Caco-2 (cell line): ENCODE measurements at regions not wholly inside any gene's neighbourhood (a gene's known extent, or its start where the extent isn't known, plus 50 kb on each side); places are given as distances from the start of the nearest gene placed in this dataset.
"Not testable (repeated sequence)": the region's sequence is repeated elsewhere in the genome, so short reads cannot be mapped to it uniquely, and the experiment has no call there.

Experiments
- BruUV-seq: library from RNA; stranded (reverse); fragments of 400-500 nt; replicated peaks from 2 replicates; lab custom pipeline; 2021; lab: Mats Ljungman, UMichigan
- CTCF ChIA-PET: fragments of 300-600 bp; sonication (Branson Sonifier 250); formaldehyde crosslinking; loops from one replicate; lab custom pipeline; 2022; ENCODE audit warnings: antibody characterized with exemption; lab: Charles Lee
- POLR2A ChIA-PET: fragments of 300-600 bp; sonication (Branson Sonifier 250); formaldehyde crosslinking; loops from one replicate; lab custom pipeline; 2022; ENCODE audit warnings: antibody characterized with exemption; lab: Charles Lee
- DNase-seq, 2 experiments: peaks; one replicate each; pipeline versions ENCODE4 v3.0.0 to v3.0.0-alpha.2; 2020 to 2022
- H3K27me3 ChIP-seq: replicated peaks from 2 replicates; pipeline ENCODE4 v1.6.0; 2011; ENCODE audit warnings: low read length; ENCODE audit not compliant: control insufficient read depth, insufficient read depth
- H3K36me3 ChIP-seq: 2 replicates; pipeline ENCODE4 v1.5.1; 2011; ENCODE audit warnings: low read length; ENCODE audit not compliant: control insufficient read depth, insufficient read depth
- H3K4me1 ChIP-seq: fragments of 250-450 bp; sonication (Bioruptor Pico); 2 replicates; pipeline ENCODE4 v1.5.1; 2020; ENCODE audit warnings: mild to moderate bottlenecking
- H3K4me3 ChIP-seq: 2 replicates; pipeline ENCODE4 v1.5.1; 2011; ENCODE audit warnings: low read depth, mild to moderate bottlenecking, control low read depth, low read length
- H3K9me3 ChIP-seq: fragments of 250-450 bp; sonication (Bioruptor Pico); 2 replicates; pipeline ENCODE4 v1.5.1; 2020; ENCODE audit warnings: mild to moderate bottlenecking, moderate library complexity
- H3K27ac Mint-ChIP-seq: one replicate; pipeline ENCODE4 v1.8.0; 2022; ENCODE audit warnings: mixed read lengths; ENCODE audit not compliant: unreplicated experiment
- H3K27me3 Mint-ChIP-seq: one replicate; pipeline ENCODE4 v1.8.0; 2022; ENCODE audit warnings: mixed read lengths; ENCODE audit not compliant: insufficient read depth, unreplicated experiment
- H3K36me3 Mint-ChIP-seq: one replicate; pipeline ENCODE4 v1.8.0; 2022; ENCODE audit warnings: mild to moderate bottlenecking, mixed read lengths; ENCODE audit not compliant: insufficient read depth, unreplicated experiment
- H3K4me1 Mint-ChIP-seq: one replicate; pipeline ENCODE4 v1.8.0; 2022; ENCODE audit warnings: low read depth, mixed read lengths; ENCODE audit not compliant: unreplicated experiment
- H3K4me3 Mint-ChIP-seq: one replicate; pipeline ENCODE4 v1.8.0; 2022; ENCODE audit warnings: mild to moderate bottlenecking, moderate library complexity, mixed read lengths; ENCODE audit not compliant: unreplicated experiment
- H3K9me3 Mint-ChIP-seq: one replicate; pipeline ENCODE4 v1.8.0; 2022; ENCODE audit warnings: mixed read lengths; ENCODE audit not compliant: unreplicated experiment
- CTCF ChIP-seq, 2 experiments: fragments of 200-600 bp in 1 of 2; IDR thresholded peaks; 1 replicate in 1 of 2; 2 replicates in 1 of 2; pipeline versions ENCODE4 v1.5.1 to v1.8.0; 2011 to 2022; ENCODE audit warnings: antibody characterized with exemption in 1 of 2, control low read depth in 1 of 2, inconsistent platforms in 1 of 2, low read depth in 1 of 2, low read length in 1 of 2, mild to moderate bottlenecking in 1 of 2, moderate library complexity in 1 of 2; ENCODE audit not compliant: insufficient read depth in 1 of 2, severe bottlenecking in 1 of 2, unreplicated experiment in 1 of 2
- intact Hi-C: fragments of 100-400 bp; cut with micrococcal nuclease; formaldehyde crosslinking; loops from one replicate; pipeline ENCODE4 v1.10.0; 2022; ENCODE audit not compliant: unreplicated experiment

- no peak for TF ChIP-seq CTCF (IDR thresholded peaks at IDR 0.05; ENCODE audit: insufficient read depth in 1 of 2, low read depth in 1 of 2, low read length in 1 of 2, severe bottlenecking in 1 of 2, unreplicated experiment in 1 of 2)
- Mint-ChIP-seq H3K27me3 (no peaks in the 10 kb centered on the region), H3K9me3 (no peaks in the 10 kb centered on the region), H3K27ac (no peak overlapping the region), H3K4me3 (no peak overlapping the region), H3K4me1 (no peaks in the 10 kb centered on the region), H3K36me3 (no peaks in the 10 kb centered on the region)
- intact Hi-C loops = no loop called here
- BruUV-seq = no TSS peak
- DNase-seq = no peak
- no peak overlapping the region for H3K4me3 ChIP-seq
- H3K27me3 ChIP-seq = no peaks in the 10 kb centered on the region
- no peaks in the 10 kb centered on the region for H3K36me3 ChIP-seq
- no peaks in the 10 kb centered on the region for H3K9me3 ChIP-seq
- no peaks in the 10 kb centered on the region for H3K4me1 ChIP-seq
- CTCF ChIA-PET = no interaction called here
- POLR2A ChIA-PET = no interaction called here
Observed at GRCh38 chrX:142299406-142299805, 94.3 kb upstream of the MAGEC2 start.

DNA sequence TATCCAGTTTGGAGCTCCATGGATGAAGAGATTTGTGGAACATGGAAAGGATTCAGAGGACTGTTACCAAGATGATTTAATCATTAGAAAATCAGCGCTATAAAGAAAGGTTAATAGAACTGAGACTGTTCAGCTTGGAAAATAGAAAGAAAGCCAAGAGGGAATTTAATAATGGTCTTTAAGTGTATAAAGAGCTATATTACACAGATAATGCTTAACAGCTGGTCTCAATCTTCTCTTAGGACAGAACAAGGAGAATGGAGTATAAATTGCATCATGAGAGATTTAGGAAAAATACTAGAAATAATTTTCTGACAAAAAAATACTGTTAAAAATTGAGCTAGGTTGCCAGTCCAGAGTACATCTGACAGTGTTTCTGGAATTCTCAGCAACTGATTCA is 91.3 kb upstream of the MAGEC2 start:
- BruUV-seq = no TSS peak
- H3K36me3 ChIP-seq = no peaks in the 10 kb centered on the region
- H3K4me3 ChIP-seq = no peak overlapping the region
- ChIA-PET CTCF (no interaction called here), POLR2A (no interaction called here)
- no peaks in the 10 kb centered on the region for H3K4me1 Mint-ChIP-seq
- DNase-seq = no peak
- intact Hi-C loops = no loop called here
- H3K4me3 Mint-ChIP-seq = no peak overlapping the region
- no peak for TF ChIP-seq CTCF (IDR thresholded peaks at IDR 0.05; ENCODE audit: insufficient read depth in 1 of 2, low read depth in 1 of 2, low read length in 1 of 2, severe bottlenecking in 1 of 2, unreplicated experiment in 1 of 2)
- no peaks in the 10 kb centered on the region for H3K9me3 Mint-ChIP-seq
- no peaks in the 10 kb centered on the region for H3K27me3 Mint-ChIP-seq
- no peaks in the 10 kb centered on the region for H3K27me3 ChIP-seq
- no peaks in the 10 kb centered on the region for H3K9me3 ChIP-seq
- no peaks in the 10 kb centered on the region for H3K36me3 Mint-ChIP-seq
- H3K4me1 ChIP-seq = no peaks in the 10 kb centered on the region
- no peak overlapping the region for H3K27ac Mint-ChIP-seq

- H3K36me3 ChIP-seq = no peaks in the 10 kb centered on the region
- no peak for TF ChIP-seq CTCF (IDR thresholded peaks at IDR 0.05; ENCODE audit: insufficient read depth in 1 of 2, low read depth in 1 of 2, low read length in 1 of 2, severe bottlenecking in 1 of 2, unreplicated experiment in 1 of 2)
- no peak for DNase-seq
- Mint-ChIP-seq H3K27me3 (no peaks in the 10 kb centered on the region), H3K36me3 (no peaks in the 10 kb centered on the region), H3K27ac (no peak overlapping the region), H3K9me3 (no peaks in the 10 kb centered on the region), H3K4me3 (no peak overlapping the region), H3K4me1 (no peaks in the 10 kb centered on the region)
- intact Hi-C loops = no loop called here
- CTCF ChIA-PET = no interaction called here
- POLR2A ChIA-PET = no interaction called here
- H3K27me3 ChIP-seq = no peaks in the 10 kb centered on the region
- no peaks in the 10 kb centered on the region for H3K4me1 ChIP-seq
- BruUV-seq = no TSS peak
- no peak overlapping the region for H3K4me3 ChIP-seq
- no peaks in the 10 kb centered on the region for H3K9me3 ChIP-seq
Observed at GRCh38 chrX:142295190-142295589, 90.1 kb upstream of the MAGEC2 start.

DNA sequence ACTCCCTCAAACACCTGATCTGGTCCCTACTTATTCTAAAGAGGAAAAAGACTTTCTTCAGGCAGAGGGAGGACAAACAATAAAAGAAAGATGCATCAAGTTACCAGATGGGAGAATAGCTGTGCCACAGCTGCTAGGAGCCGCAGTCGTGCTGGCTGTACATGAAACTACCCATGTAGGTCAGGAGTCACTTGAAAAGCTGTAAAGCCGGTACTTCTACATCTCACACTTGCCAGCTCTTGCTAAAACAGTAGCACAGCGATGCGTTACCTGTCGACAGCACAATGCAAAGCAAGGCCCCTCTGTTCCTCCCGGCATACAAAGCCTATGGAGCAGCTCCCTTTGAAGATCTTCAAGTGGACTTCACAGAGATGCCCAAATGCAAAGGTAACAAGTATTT is 65.1 kb upstream of the MAGEC2 start:
- intact Hi-C loops, H3K9me3 Mint-ChIP-seq, POLR2A ChIA-PET, H3K36me3 Mint-ChIP-seq, DNase-seq, CTCF ChIA-PET, H3K36me3 ChIP-seq, H3K27me3 ChIP-seq, H3K4me3 Mint-ChIP-seq, BruUV-seq, H3K4me1 Mint-ChIP-seq, H3K9me3 ChIP-seq, H3K27me3 Mint-ChIP-seq, H3K4me3 ChIP-seq, H3K27ac Mint-ChIP-seq, H3K4me1 ChIP-seq: not testable (repeated sequence)
